ENCODE measurements at regions not wholly inside any gene's neighbourhood (a gene's known extent, or its start where the extent isn't known, plus 50 kb on each side); places are given as distances from the start of the nearest gene placed in this dataset.

DNA sequence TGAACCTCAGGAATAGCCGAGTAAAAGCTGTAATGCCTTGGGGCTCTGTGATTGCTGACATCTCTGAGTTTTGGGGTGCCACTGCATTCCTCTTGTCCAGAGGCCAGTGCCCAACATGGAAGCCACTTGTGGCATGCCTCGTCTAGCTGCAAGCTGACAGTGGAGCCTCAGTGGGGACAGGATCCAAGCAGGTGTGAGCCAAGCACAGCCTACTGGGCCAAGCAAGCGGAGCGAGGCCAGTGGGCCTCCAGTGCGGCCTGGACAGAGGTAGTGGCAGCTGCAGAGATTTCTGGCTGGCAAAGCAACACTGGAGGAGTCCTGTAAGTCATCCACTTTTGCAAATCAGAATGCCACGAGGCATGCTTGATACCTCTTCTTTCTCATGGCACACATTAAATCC lies 1038.2 kb upstream of the CNTN5 start:
- H2BK120ac ChIP-seq (ENCODE audit: low read depth, low read length) = no peak overlapping the region
- in situ Hi-C loops (cut with MboI; ENCODE audit: low sequenced_read_pairs) (no loop called here), intact Hi-C loops (cut with micrococcal nuclease) (no loop called here), dilution Hi-C loops (cut with HindIII; ENCODE audit: low sequenced_read_pairs, unreplicated experiment) (no loop called here)
- POLR2A ChIA-PET (ENCODE audit: unreplicated experiment) = no interaction called here
- H3K79me1 ChIP-seq (ENCODE audit: low read depth in 1 of 2, low read length in 2 of 2) = no peaks in the 10 kb centered on the region
- H4K91ac ChIP-seq (ENCODE audit: insufficient read depth, low read depth, low read length) = no peak overlapping the region
- no peak overlapping the region for H3K27ac ChIP-seq (ENCODE audit: insufficient read depth, low read length)
- CTCF ChIA-PET = no interaction called here
- no peak overlapping the region for H3K23ac ChIP-seq (ENCODE audit: low read depth, low read length)
- DNase-seq (no peak), ATAC-seq (ENCODE audit: low read depth) (no peak)
- H3K36me3 ChIP-seq (ENCODE audit: control insufficient read depth, insufficient read depth, low read length) = no peaks in the 10 kb centered on the region
- no peak overlapping the region for H2BK15ac ChIP-seq (ENCODE audit: low read depth, low read length)
- H3K9ac ChIP-seq (ENCODE audit: low read depth, low read length) = no peak overlapping the region
- no peak overlapping the region for H3K4ac ChIP-seq (ENCODE audit: low read depth, low read length)
- no peak overlapping the region for H3K4me3 ChIP-seq (ENCODE audit: insufficient read depth, low read depth, low read length)
- H3K4me1 ChIP-seq (ENCODE audit: control insufficient read depth, insufficient read depth, low read length) = no peaks in the 10 kb centered on the region
- no TSS peak for BruUV-seq (replicated peaks)
- H3K18ac ChIP-seq (ENCODE audit: low read depth, low read length) = no peak overlapping the region
- no peak overlapping the region for H2AK9ac ChIP-seq (replicated peaks; ENCODE audit: low read depth, low read length, poor library complexity)
- WGBS, 2 experiments (ENCODE audit: extremely low coverage in 2 of 2, insufficient read length in 1 of 2) = 100% methylated on average over 1 of the region's 6 CpGs; no CpG with 5 or more reads in 1 of the 2 experiments
- H3K4me2 ChIP-seq (ENCODE audit: low read depth, low read length) = no peak overlapping the region
- no peak overlapping the region for H2AK5ac ChIP-seq (ENCODE audit: low read depth, low read length)
- H4K20me1 ChIP-seq (ENCODE audit: insufficient read depth, low read length) = no peaks in the 10 kb centered on the region
- H3K27me3 ChIP-seq (ENCODE audit: control insufficient read depth, insufficient read depth, low read length) = no peaks in the 10 kb centered on the region
- H2BK20ac ChIP-seq (ENCODE audit: low read depth, low read length) = no peak overlapping the region
- H2BK5ac ChIP-seq (ENCODE audit: low read depth, low read length, poor library complexity, severe bottlenecking) = no peak overlapping the region
- no peak overlapping the region for H3K56ac ChIP-seq (ENCODE audit: extremely low read depth, insufficient read depth, low read length)
- H4K5ac ChIP-seq (ENCODE audit: low read depth, low read length) = no peak overlapping the region
- no peak overlapping the region for H3K14ac ChIP-seq (replicated peaks; ENCODE audit: low read depth, low read length)
- TF ChIP-seq, protein P1, sequence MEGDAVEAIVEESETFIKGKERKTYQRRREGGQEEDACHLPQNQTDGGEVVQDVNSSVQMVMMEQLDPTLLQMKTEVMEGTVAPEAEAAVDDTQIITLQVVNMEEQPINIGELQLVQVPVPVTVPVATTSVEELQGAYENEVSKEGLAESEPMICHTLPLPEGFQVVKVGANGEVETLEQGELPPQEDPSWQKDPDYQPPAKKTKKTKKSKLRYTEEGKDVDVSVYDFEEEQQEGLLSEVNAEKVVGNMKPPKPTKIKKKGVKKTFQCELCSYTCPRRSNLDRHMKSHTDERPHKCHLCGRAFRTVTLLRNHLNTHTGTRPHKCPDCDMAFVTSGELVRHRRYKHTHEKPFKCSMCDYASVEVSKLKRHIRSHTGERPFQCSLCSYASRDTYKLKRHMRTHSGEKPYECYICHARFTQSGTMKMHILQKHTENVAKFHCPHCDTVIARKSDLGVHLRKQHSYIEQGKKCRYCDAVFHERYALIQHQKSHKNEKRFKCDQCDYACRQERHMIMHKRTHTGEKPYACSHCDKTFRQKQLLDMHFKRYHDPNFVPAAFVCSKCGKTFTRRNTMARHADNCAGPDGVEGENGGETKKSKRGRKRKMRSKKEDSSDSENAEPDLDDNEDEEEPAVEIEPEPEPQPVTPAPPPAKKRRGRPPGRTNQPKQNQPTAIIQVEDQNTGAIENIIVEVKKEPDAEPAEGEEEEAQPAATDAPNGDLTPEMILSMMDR (conservative IDR thresholded peaks at IDR 0.05; ENCODE audit: low read depth, low read length) = no peak
- TF ChIP-seq RCOR1 (IDR thresholded peaks at IDR 0.05; ENCODE audit: insufficient replicate concordance, low read length) (no peak), MAZ (IDR thresholded peaks at IDR 0.05; ENCODE audit: borderline replicate concordance, low read depth, low read length) (no peak), SMC3 (IDR thresholded peaks at IDR 0.05; ENCODE audit: low read depth, low read length) (no peak), USF2 (IDR thresholded peaks at IDR 0.05; ENCODE audit: low read depth, low read length) (no peak), RAD21 (IDR thresholded peaks at IDR 0.05; ENCODE audit: low read length) (no peak), FOS (IDR thresholded peaks at IDR 0.05; ENCODE audit: low read depth, low read length) (no peak), MXI1 (IDR thresholded peaks at IDR 0.05; ENCODE audit: borderline replicate concordance, low read depth, low read length) (no peak), ELK1 (IDR thresholded peaks at IDR 0.05; ENCODE audit: borderline replicate concordance, low read depth, low read length) (no peak), NFE2L2 (IDR thresholded peaks at IDR 0.05; ENCODE audit: low read depth, low read length) (no peak), MAFK (IDR thresholded peaks at IDR 0.05; ENCODE audit: low read depth, low read length) (no peak), CEBPB (IDR thresholded peaks at IDR 0.05; ENCODE audit: low read depth, low read length) (no peak), CHD1 (IDR thresholded peaks at IDR 0.05; ENCODE audit: low read depth, low read length) (no peak), POLR2A (IDR thresholded peaks at IDR 0.05; ENCODE audit: low read depth, low read length) (no peak)
- no peak overlapping the region for H4K8ac ChIP-seq (ENCODE audit: low read depth in 2 of 2, low read length in 2 of 2)
- H3K9me3 ChIP-seq (ENCODE audit: control insufficient read depth, insufficient read depth, low read length) = no peaks in the 10 kb centered on the region
- peak overlapping the region; percentile 41 for H2AFZ ChIP-seq (replicated peaks; ENCODE audit: low read length, poor library complexity)
- H3K9me1 ChIP-seq (ENCODE audit: insufficient read depth, low read length) = no peaks in the 10 kb centered on the region

Data from IMR-90 (cell line).